ENCODE measurements at regions not wholly inside any gene's neighbourhood (a gene's known extent, or its start where the extent isn't known, plus 50 kb on each side); places are given as distances from the start of the nearest gene placed in this dataset.

- no peak for TF ChIP-seq CTCF (IDR thresholded peaks at IDR 0.05)
- TF ChIP-seq ZFX (IDR thresholded peaks at IDR 0.05; ENCODE audit: borderline replicate concordance), result no peak
These were observed 212.3 kb upstream of the IRX5 start for GRCh38 chr16:54718376-54718775.
